H1 (cell line): ENCODE measurements at regions not wholly inside any gene's neighbourhood (a gene's known extent, or its start where the extent isn't known, plus 50 kb on each side); places are given as distances from the start of the nearest gene placed in this dataset.
"Not testable (repeated sequence)": the region's sequence is repeated elsewhere in the genome, so short reads cannot be mapped to it uniquely, and the experiment has no call there.

Experiments used
- CTCF ChIA-PET: fragments of 300-600 bp; sonication (Branson Sonifier 250); formaldehyde crosslinking; loops from one replicate; lab custom pipeline; 2021; ENCODE audit not compliant: partially characterized antibody; lab: Charles Lee
- POLR2A ChIA-PET: fragments of 300-600 bp; sonication (Branson Sonifier 250); formaldehyde crosslinking; loops from one replicate; lab custom pipeline; 2021; ENCODE audit warnings: inconsistent platforms; ENCODE audit not compliant: partially characterized antibody; lab: Charles Lee
- DNase-seq, 2 experiments: peaks; one replicate each; pipeline versions ENCODE4 v3.0.0 to v3.0.0-alpha.2; 2010 to 2022; ENCODE audit warnings: low spot score in 2 of 2, low read depth in 1 of 2, mixed read lengths in 1 of 2
- FAIRE-seq: peaks from 2 replicates; lab custom pipeline; 2011; peaks lifted over from hg19 to GRCh38; lab: Jason Lieb, UNC
- H2AFZ ChIP-seq: 2 replicates; pipeline ENCODE4 v1.8.1; 2012; ENCODE audit warnings: low read length, inconsistent platforms
- H2AK5ac ChIP-seq: 2 replicates; pipeline ENCODE4 v1.6.1; 2013; ENCODE audit warnings: low read depth, low read length
- H2BK120ac ChIP-seq: replicated peaks from 2 replicates; pipeline ENCODE3; 2013; ENCODE audit warnings: low read depth, low read length, inconsistent platforms
- H2BK12ac ChIP-seq: 2 replicates; pipeline ENCODE4 v1.6.1; 2013; ENCODE audit warnings: low read depth, low read length
- H2BK15ac ChIP-seq: 2 replicates; pipeline ENCODE4 v1.6.1; 2013; ENCODE audit warnings: low read length
- H2BK20ac ChIP-seq: 2 replicates; pipeline ENCODE4 v1.6.1; 2013; ENCODE audit warnings: low read length
- H2BK5ac ChIP-seq: 2 replicates; pipeline ENCODE4 v1.6.1; 2013; ENCODE audit warnings: low read depth, low read length
- H3K14ac ChIP-seq: 2 replicates; pipeline ENCODE4 v1.6.1; 2013; ENCODE audit warnings: inconsistent platforms; ENCODE audit not compliant: insufficient read length
- H3K18ac ChIP-seq: 2 replicates; pipeline ENCODE4 v1.6.1; 2013; ENCODE audit warnings: low read length; ENCODE audit errors: extremely low read depth
- H3K23ac ChIP-seq: 2 replicates; pipeline ENCODE4 v1.6.1; 2013; ENCODE audit warnings: inconsistent platforms; ENCODE audit not compliant: insufficient read length
- H3K23me2 ChIP-seq: 2 replicates; pipeline ENCODE4 v1.6.1; 2013; ENCODE audit warnings: low read depth, low read length
- H3K27ac ChIP-seq: 2 replicates; pipeline ENCODE4 v1.6.1; 2011; ENCODE audit warnings: low read depth, low read length, inconsistent platforms
- H3K27me3 ChIP-seq, 4 experiments: replicated peaks in 1 of 4; 1 replicate in 1 of 4; 2 replicates in 3 of 4; pipeline versions ENCODE4 v1.6.1 to v1.8.1; 2011 to 2013; ENCODE audit warnings: low read length in 3 of 4, mild to moderate bottlenecking in 3 of 4, inconsistent platforms in 2 of 4, mixed read lengths in 2 of 4, moderate library complexity in 1 of 4; ENCODE audit not compliant: control insufficient read depth in 3 of 4, insufficient read depth in 3 of 4; ENCODE audit errors: extremely low read depth in 1 of 4
- H3K36me3 ChIP-seq, 4 experiments: 2 replicates each; pipeline versions ENCODE4 v1.6.1 to v1.8.1; 2011 to 2013; ENCODE audit warnings: mild to moderate bottlenecking in 4 of 4, low read length in 3 of 4, moderate library complexity in 2 of 4, control low read depth in 1 of 4, inconsistent platforms in 1 of 4; ENCODE audit not compliant: insufficient read depth in 4 of 4, control insufficient read depth in 2 of 4
- H3K4ac ChIP-seq: replicated peaks from 2 replicates; pipeline ENCODE3; 2013; ENCODE audit warnings: low read length, low read depth, mixed read lengths, inconsistent platforms; ENCODE audit not compliant: insufficient read length
- H3K4me1 ChIP-seq, 4 experiments: replicated peaks in 1 of 4; 1 replicate in 1 of 4; 2 replicates in 3 of 4; pipeline versions ENCODE4 v1.6.1 to v1.8.1; 2011 to 2013; ENCODE audit warnings: low read length in 3 of 4, inconsistent platforms in 2 of 4, mixed read lengths in 1 of 4; ENCODE audit not compliant: insufficient read depth in 4 of 4, control insufficient read depth in 3 of 4
- H3K4me2 ChIP-seq, 2 experiments: 2 replicates each; pipeline versions ENCODE4 v1.6.1 to v1.8.1; 2011 to 2013; ENCODE audit warnings: low read depth in 2 of 2, low read length in 2 of 2, control low read depth in 1 of 2, inconsistent platforms in 1 of 2, mild to moderate bottlenecking in 1 of 2; ENCODE audit not compliant: insufficient read depth in 1 of 2
- H3K4me3 ChIP-seq, 4 experiments: fragments of 200-600, 300-600 bp in 1 of 4; sonication (generic), shearing (Covaris generic), sonication (Bioruptor Twin) in 1 of 4; 2 replicates each; pipeline versions ENCODE4 v1.5.1 to v1.8.1; 2011 to 2016; ENCODE audit warnings: low read length in 4 of 4, low read depth in 3 of 4, control low read depth in 2 of 4, inconsistent platforms in 2 of 4, mild to moderate bottlenecking in 2 of 4, mixed read lengths in 1 of 4, moderate library complexity in 1 of 4; ENCODE audit not compliant: insufficient read depth in 2 of 4; ENCODE audit errors: extremely low read depth in 1 of 4
- H3K56ac ChIP-seq: replicated peaks from 2 replicates; pipeline ENCODE3; 2013; ENCODE audit warnings: low read depth, mild to moderate bottlenecking, mixed read lengths, low read length, inconsistent platforms; ENCODE audit not compliant: insufficient read length
- H3K79me1 ChIP-seq: 2 replicates; pipeline ENCODE4 v1.6.1; 2013; ENCODE audit warnings: low read depth, low read length, control low read depth
- H3K79me2 ChIP-seq, 2 experiments: 2 replicates each; pipeline versions ENCODE4 v1.6.1 to v1.8.1; 2012 to 2013; ENCODE audit warnings: low read length in 2 of 2, mild to moderate bottlenecking in 2 of 2, inconsistent platforms in 1 of 2; ENCODE audit not compliant: insufficient read depth in 2 of 2, control insufficient read depth in 1 of 2
- H3K9ac ChIP-seq, 4 experiments: replicated peaks in 1 of 4; 1 replicate in 1 of 4; 2 replicates in 3 of 4; pipeline versions ENCODE4 v1.6.1 to v1.8.1; 2011 to 2013; ENCODE audit warnings: low read depth in 3 of 4, low read length in 3 of 4, control low read depth in 2 of 4, mild to moderate bottlenecking in 2 of 4, moderate library complexity in 2 of 4, inconsistent platforms in 1 of 4; ENCODE audit errors: extremely low read depth in 1 of 4
- H3K9me3 ChIP-seq, 2 experiments: 2 replicates each; pipeline versions ENCODE4 v1.6.1 to v1.8.1; 2012 to 2013; ENCODE audit warnings: mild to moderate bottlenecking in 2 of 2, moderate library complexity in 2 of 2, control low read depth in 1 of 2, inconsistent platforms in 1 of 2, low read depth in 1 of 2, low read length in 1 of 2, mixed read lengths in 1 of 2; ENCODE audit not compliant: insufficient read depth in 2 of 2
- H4K20me1 ChIP-seq, 2 experiments: replicated peaks in 1 of 2; 2 replicates each; pipeline versions ENCODE3 to v1.8.1; 2011 to 2013; ENCODE audit warnings: inconsistent platforms in 2 of 2, low read length in 2 of 2, mild to moderate bottlenecking in 1 of 2; ENCODE audit not compliant: insufficient read depth in 2 of 2, control insufficient read depth in 1 of 2
- H4K5ac ChIP-seq: 2 replicates; pipeline ENCODE4 v1.6.1; 2013; ENCODE audit warnings: low read length, low read depth, mixed read lengths, inconsistent platforms; ENCODE audit not compliant: insufficient read length
- H4K8ac ChIP-seq: 2 replicates; pipeline ENCODE4 v1.8.0; 2013; ENCODE audit warnings: mild to moderate bottlenecking, moderate library complexity, low read length, inconsistent platforms; ENCODE audit not compliant: insufficient read depth; ENCODE audit errors: extremely low read depth
- H4K91ac ChIP-seq: replicated peaks from 2 replicates; pipeline ENCODE3; 2013; ENCODE audit warnings: low read length, mixed read lengths, inconsistent platforms; ENCODE audit not compliant: insufficient read length
- WGBS, 2 experiments: shearing (Covaris generic) in 1 of 2; methylation state at CpG; one replicate each; pipeline versions ENCODE4 v1.1.6 to v1.1.7; 2013 to 2015; ENCODE audit warnings: low lambda C conversion rate in 2 of 2, mixed read lengths in 2 of 2, inconsistent platforms in 1 of 2, low coverage in 1 of 2, missing lambda C conversion rate in 1 of 2; ENCODE audit not compliant: insufficient replicate concordance in 2 of 2, insufficient coverage in 1 of 2, insufficient read length in 1 of 2; ENCODE audit errors: extremely low coverage in 1 of 2, missing lambda C conversion rate in 1 of 2; 5-methylcytosine and 5-hydroxymethylcytosine counted together

- POLR2A ChIA-PET, H3K56ac ChIP-seq: not testable (repeated sequence)
These were observed 127.7 kb upstream of the SULF2 start for GRCh38 chr20:47912786-47913501.

GRCh38 chr20:47912165-47912564 lies 126.9 kb upstream of the SULF2 start:
- H3K36me3 ChIP-seq, H3K4me2 ChIP-seq, H2BK15ac ChIP-seq, H3K4me1 ChIP-seq, H2AFZ ChIP-seq, H4K91ac ChIP-seq, H3K27me3 ChIP-seq, H3K14ac ChIP-seq, FAIRE-seq, H3K18ac ChIP-seq, H3K23me2 ChIP-seq, H3K79me1 ChIP-seq, H3K27ac ChIP-seq, H4K20me1 ChIP-seq, H3K79me2 ChIP-seq, H3K9ac ChIP-seq, H2BK5ac ChIP-seq, H3K4me3 ChIP-seq, H2BK12ac ChIP-seq, H3K4ac ChIP-seq, H2AK5ac ChIP-seq, POLR2A ChIA-PET, H3K9me3 ChIP-seq, H2BK20ac ChIP-seq, H4K8ac ChIP-seq, DNase-seq, H3K56ac ChIP-seq, H2BK120ac ChIP-seq, H4K5ac ChIP-seq, H3K23ac ChIP-seq: not testable (repeated sequence)
- 78% methylated on average over 8 of the region's 8 CpGs; no CpG with 5 or more reads in 1 of the 2 experiments for WGBS, 2 experiments
- CTCF ChIA-PET = interaction anchor here (0.7 kb wide), 2 partner anchors 33 to 548 kb away, joined by 3 read pairs; no protein-coding TSS in a partner anchor

More at GRCh38 chr20:47912786-47913501, 127.7 kb upstream of the SULF2 start:
- H4K91ac ChIP-seq, H2BK5ac ChIP-seq, H3K9ac ChIP-seq, H2AK5ac ChIP-seq, H2AFZ ChIP-seq, H2BK15ac ChIP-seq, H3K23me2 ChIP-seq, H3K27me3 ChIP-seq, CTCF ChIA-PET, FAIRE-seq, H2BK120ac ChIP-seq, H2BK12ac ChIP-seq, H3K14ac ChIP-seq, H3K18ac ChIP-seq, H4K5ac ChIP-seq, H4K8ac ChIP-seq, H3K36me3 ChIP-seq, H4K20me1 ChIP-seq, H3K23ac ChIP-seq, H3K4me2 ChIP-seq, DNase-seq, H2BK20ac ChIP-seq, H3K4me3 ChIP-seq, H3K79me2 ChIP-seq, H3K27ac ChIP-seq, H3K4me1 ChIP-seq, H3K79me1 ChIP-seq, H3K4ac ChIP-seq: not testable (repeated sequence)
- 91% methylated on average over 12 of the region's 12 CpGs; no CpG with 5 or more reads in 1 of the 2 experiments for WGBS, 2 experiments
- peaks cover 14 to 16% of the 10 kb centered on the region in 2 experiments; a peak in 3 of 4 replicates for H3K9me3 ChIP-seq
